Astrocyte (in vitro differentiated cells and primary cell): ENCODE measurements at regions not wholly inside any gene's neighbourhood (a gene's known extent, or its start where the extent isn't known, plus 50 kb on each side); places are given as distances from the start of the nearest gene placed in this dataset.

ENCODE experiments used
- CTCF ChIP-seq: IDR thresholded peaks from 2 replicates; pipeline ENCODE4 v1.5.1; 2011; ENCODE audit warnings: low read depth, mild to moderate bottlenecking, inconsistent platforms, low read length, moderate library complexity; ENCODE audit not compliant: insufficient read depth
- EZH2 ChIP-seq: IDR thresholded peaks from 2 replicates; pipeline ENCODE4 v1.6.1; 2012; ENCODE audit warnings: mild to moderate bottlenecking, low read length, inconsistent platforms; ENCODE audit not compliant: insufficient read depth

- TF ChIP-seq CTCF (no peak), EZH2 (no peak)
Measured at GRCh38 chr12:13442457-13442856, 245.9 kb downstream of the EMP1 start.
